IMR-90 (cell line): ENCODE measurements at regions not wholly inside any gene's neighbourhood (a gene's known extent, or its start where the extent isn't known, plus 50 kb on each side); places are given as distances from the start of the nearest gene placed in this dataset.

Experiments
- ATAC-seq: fragments of 200-7000 bp; cut with Tn5 transposase; 2 replicates; pipeline ENCODE4 v1.9.1; 2020; ENCODE audit warnings: low read depth, mild to moderate bottlenecking, moderate library complexity
- BruUV-seq: library from RNA; stranded (reverse); fragments of 400-500 nt; replicated peaks from 2 replicates; lab custom pipeline; 2021; lab: Mats Ljungman, UMichigan
- CTCF ChIA-PET: fragments of 300-600 bp; formaldehyde crosslinking; extraction: SDS; loops from one replicate; lab custom pipeline; 2021; ENCODE audit warnings: antibody characterized with exemption; lab: Yijun Ruan, JAX
- POLR2A ChIA-PET: fragments of 300-600 bp; sonication (Branson Sonifier 250); formaldehyde crosslinking; loops from one replicate; lab custom pipeline; 2022; ENCODE audit warnings: antibody characterized with exemption; ENCODE audit not compliant: unreplicated experiment; lab: Charles Lee
- DNase-seq: peaks from one replicate; pipeline ENCODE4 v3.0.0; 2013
- H2AFZ ChIP-seq: replicated peaks from 2 replicates; pipeline ENCODE3; 2013; ENCODE audit warnings: low read length, mild to moderate bottlenecking; ENCODE audit not compliant: poor library complexity
- H2AK5ac ChIP-seq: 2 replicates; pipeline ENCODE4 v1.6.1; 2013; ENCODE audit warnings: low read depth, low read length, inconsistent platforms
- H2AK9ac ChIP-seq: replicated peaks from 2 replicates; pipeline ENCODE3; 2013; ENCODE audit warnings: mild to moderate bottlenecking, low read depth, low read length, moderate library complexity; ENCODE audit not compliant: poor library complexity
- H2BK120ac ChIP-seq: 2 replicates; pipeline ENCODE4 v1.6.1; 2013; ENCODE audit warnings: low read depth, low read length, inconsistent platforms
- H2BK15ac ChIP-seq: 3 replicates; pipeline ENCODE4 v1.6.1; 2013; ENCODE audit warnings: low read depth, low read length, inconsistent platforms
- H2BK20ac ChIP-seq: 2 replicates; pipeline ENCODE4 v1.6.1; 2013; ENCODE audit warnings: low read depth, mild to moderate bottlenecking, inconsistent platforms, low read length, moderate library complexity
- H2BK5ac ChIP-seq: 2 replicates; pipeline ENCODE4 v1.6.1; 2013; ENCODE audit warnings: mild to moderate bottlenecking, low read depth, low read length, inconsistent platforms; ENCODE audit not compliant: poor library complexity, severe bottlenecking
- H3K14ac ChIP-seq: replicated peaks from 2 replicates; pipeline ENCODE4 v1.6.1; 2013; ENCODE audit warnings: low read depth, low read length, inconsistent platforms
- H3K18ac ChIP-seq: 2 replicates; pipeline ENCODE4 v1.6.1; 2013; ENCODE audit warnings: low read depth, low read length, control low read depth
- H3K23ac ChIP-seq: 2 replicates; pipeline ENCODE4 v1.6.1; 2013; ENCODE audit warnings: low read depth, low read length, inconsistent platforms
- H3K27ac ChIP-seq: 2 replicates; pipeline ENCODE4 v1.5.1; 2013; ENCODE audit warnings: mild to moderate bottlenecking, control low read depth, low read length; ENCODE audit not compliant: insufficient read depth
- H3K27me3 ChIP-seq: 2 replicates; pipeline ENCODE4 v1.6.1; 2013; ENCODE audit warnings: low read length; ENCODE audit not compliant: control insufficient read depth, insufficient read depth
- H3K36me3 ChIP-seq: 2 replicates; pipeline ENCODE4 v1.6.1; 2013; ENCODE audit warnings: low read length, mixed read lengths; ENCODE audit not compliant: control insufficient read depth, insufficient read depth
- H3K4ac ChIP-seq: 2 replicates; pipeline ENCODE4 v1.6.1; 2013; ENCODE audit warnings: low read depth, low read length, inconsistent platforms
- H3K4me1 ChIP-seq: 2 replicates; pipeline ENCODE4 v1.6.1; 2013; ENCODE audit warnings: low read length, mixed read lengths; ENCODE audit not compliant: control insufficient read depth, insufficient read depth
- H3K4me2 ChIP-seq: 2 replicates; pipeline ENCODE4 v1.6.1; 2013; ENCODE audit warnings: low read depth, mild to moderate bottlenecking, control low read depth, low read length, moderate library complexity
- H3K4me3 ChIP-seq: 2 replicates; pipeline ENCODE4 v1.5.1; 2013; ENCODE audit warnings: low read depth, mild to moderate bottlenecking, control low read depth, low read length, moderate library complexity; ENCODE audit not compliant: insufficient read depth
- H3K56ac ChIP-seq: 2 replicates; pipeline ENCODE4 v1.6.1; 2013; ENCODE audit warnings: low read length, inconsistent platforms; ENCODE audit not compliant: insufficient read depth; ENCODE audit errors: extremely low read depth
- H3K79me1 ChIP-seq, 2 experiments: 2 replicates each; pipeline ENCODE4 v1.6.1; 2013; ENCODE audit warnings: low read length in 2 of 2, inconsistent platforms in 1 of 2, low read depth in 1 of 2
- H3K9ac ChIP-seq: 2 replicates; pipeline ENCODE4 v1.6.1; 2013; ENCODE audit warnings: low read depth, low read length, control low read depth
- H3K9me1 ChIP-seq: 2 replicates; pipeline ENCODE4 v1.6.1; 2013; ENCODE audit warnings: low read length, inconsistent platforms; ENCODE audit not compliant: insufficient read depth
- H3K9me3 ChIP-seq: 2 replicates; pipeline ENCODE4 v1.6.1; 2013; ENCODE audit warnings: low read length; ENCODE audit not compliant: control insufficient read depth, insufficient read depth
- H4K20me1 ChIP-seq: 2 replicates; pipeline ENCODE4 v1.6.1; 2013; ENCODE audit warnings: low read length, inconsistent platforms; ENCODE audit not compliant: insufficient read depth
- H4K5ac ChIP-seq: 2 replicates; pipeline ENCODE4 v1.6.1; 2013; ENCODE audit warnings: mild to moderate bottlenecking, low read depth, low read length, control low read depth
- H4K8ac ChIP-seq, 2 experiments: 2 replicates each; pipeline ENCODE4 v1.6.1; 2013; ENCODE audit warnings: low read depth in 2 of 2, low read length in 2 of 2, control low read depth in 1 of 2, inconsistent platforms in 1 of 2
- H4K91ac ChIP-seq: 2 replicates; pipeline ENCODE4 v1.6.1; 2013; ENCODE audit warnings: low read depth, low read length, inconsistent platforms; ENCODE audit not compliant: insufficient read depth
- CHD1 ChIP-seq: IDR thresholded peaks from 2 replicates; pipeline ENCODE4 v1.6.1; 2012; ENCODE audit warnings: low read depth, low read length, improper control_type of control experiment
- MXI1 ChIP-seq: IDR thresholded peaks from 2 replicates; pipeline ENCODE4 v1.6.1; 2012; ENCODE audit warnings: low read depth, mild to moderate bottlenecking, low read length, moderate library complexity, borderline replicate concordance
- RCOR1 ChIP-seq: IDR thresholded peaks from 2 replicates; pipeline ENCODE4 v1.6.1; 2012; ENCODE audit warnings: mild to moderate bottlenecking, low read length, improper control_type of control experiment; ENCODE audit not compliant: insufficient replicate concordance
- RFX5 ChIP-seq: IDR thresholded peaks from 2 replicates; pipeline ENCODE4 v1.8.0; 2012; ENCODE audit warnings: low read depth, mild to moderate bottlenecking, low read length, moderate library complexity
- SMC3 ChIP-seq: fragments of 150-350 bp; IDR thresholded peaks from 2 replicates; pipeline ENCODE4 v1.6.1; 2016; ENCODE audit warnings: low read depth, mild to moderate bottlenecking, antibody characterized with exemption, low read length, moderate library complexity
- USF2 ChIP-seq: fragments of 150-350 bp; IDR thresholded peaks from 2 replicates; pipeline ENCODE4 v1.6.1; 2017; ENCODE audit warnings: mild to moderate bottlenecking, antibody characterized with exemption, low read length, low read depth
- WGBS, 2 experiments: methylation state at CpG; one replicate each; pipeline versions ENCODE4 v1.1.5 to v1.1.7; 2013; ENCODE audit warnings: missing lambda C conversion rate in 2 of 2; ENCODE audit not compliant: insufficient read length in 1 of 2; ENCODE audit errors: extremely low coverage in 2 of 2; 5-methylcytosine and 5-hydroxymethylcytosine counted together
- dilution Hi-C: fragments of 300-500 bp; cut with HindIII; formaldehyde crosslinking; loops from one replicate; pipeline ENCODE4 v1.14.3; 2018; ENCODE audit warnings: low sequenced_read_pairs; ENCODE audit not compliant: unreplicated experiment
- in situ Hi-C: fragments of 300-500 bp; cut with MboI; formaldehyde crosslinking; loops from 3 replicates; pipeline ENCODE4 v1.14.3; 2019; ENCODE audit warnings: low sequenced_read_pairs, inconsistent platforms, mixed read lengths
- intact Hi-C: fragments of 100-400 bp; cut with micrococcal nuclease; formaldehyde crosslinking; loops from 2 replicates; pipeline ENCODE4 v1.10.0; 2022

GRCh38 chr1:234686035-234686434, 76.1 kb upstream of the IRF2BP2 start:
- Histone ChIP-seq H3K27me3 (no peaks in the 10 kb centered on the region; the same call in 1 of the 2 replicates), H3K9me1 (0 out of 2 replicates have a peak, but pooled peaks cover 3% of the 10 kb centered on the region), H3K27ac (no peak overlapping the region), H3K4me2 (no peak overlapping the region), H2BK5ac (no peak overlapping the region), H3K23ac (no peak overlapping the region), H2BK15ac (no peak overlapping the region), H2AFZ (no peak overlapping the region), H3K79me1 (no peaks in the 10 kb centered on the region), H2BK120ac (no peak overlapping the region), H3K4ac (no peak overlapping the region), H3K18ac (no peak overlapping the region), H2BK20ac (no peak overlapping the region), H3K9ac (no peak overlapping the region), H3K9me3 (no peaks in the 10 kb centered on the region), H3K14ac (no peak overlapping the region), H4K20me1 (no peaks in the 10 kb centered on the region), H4K8ac (no peak overlapping the region), H2AK9ac (no peak overlapping the region), H4K5ac (no peak overlapping the region), H3K56ac (no peak overlapping the region), H3K36me3 (no peaks in the 10 kb centered on the region), H3K4me1 (peaks cover 2% of the 10 kb centered on the region; the same call in 1 of the 2 replicates), H2AK5ac (no peak overlapping the region), H4K91ac (no peak overlapping the region), H3K4me3 (no peak overlapping the region)
- DNase-seq (no peak), ATAC-seq (no peak)
- intact Hi-C loops (no loop called here), in situ Hi-C loops (no loop called here), dilution Hi-C loops (no loop called here)
- ChIA-PET POLR2A (no interaction called here), CTCF (interaction anchor here (0.6 kb wide), 2 partner anchors 186 to 311 kb away, joined by 3 read pairs; no protein-coding TSS in a partner anchor)
- TF ChIP-seq CHD1 (no peak), MXI1 (no peak), SMC3 (no peak), RFX5 (no peak), RCOR1 (no peak), USF2 (no peak)
- no CpG with 5 or more reads among the region's 1 CpG for WGBS, 2 experiments
- BruUV-seq: no TSS peak
